Heart right ventricle (tissue), 16 donors: ENCODE measurements at regions not wholly inside any gene's neighbourhood (a gene's known extent, or its start where the extent isn't known, plus 50 kb on each side); places are given as distances from the start of the nearest gene placed in this dataset.

Experiments
- ATAC-seq, 8 donors: fragments of 200-7000 bp; cut with Tn5 transposase; one replicate each; pipeline ENCODE4 v1.9.1; 2020; ENCODE audit warnings: mild to moderate bottlenecking in 8 of 8, moderate library complexity in 8 of 8, moderate number of reproducible peaks in 1 of 8
- DNase-seq, 2 donors: peaks; one replicate each; pipeline ENCODE4 v3.0.0-alpha.2; 2020
- H3K27ac ChIP-seq, 10 donors: fragments of 200-600 bp; sonication (generic) in 2 of 10; one replicate each; pipeline versions ENCODE4 v1.5.0 to v1.8.0; 2020 to 2022; ENCODE audit warnings: mild to moderate bottlenecking in 3 of 10
- H3K27me3 ChIP-seq, 7 donors: fragments of 200-600 bp; one replicate each; pipeline ENCODE4 v1.8.0; 2021 to 2022; ENCODE audit warnings: mild to moderate bottlenecking in 2 of 7
- H3K36me3 ChIP-seq, 9 donors: fragments of 200-600 bp; sonication (generic) in 1 of 9; one replicate each; pipeline versions ENCODE4 v1.5.0 to v1.8.0; 2020 to 2022; ENCODE audit warnings: mild to moderate bottlenecking in 2 of 9
- H3K4me1 ChIP-seq, 9 donors: fragments of 200-600 bp; sonication (generic) in 1 of 9; one replicate each; pipeline versions ENCODE4 v1.5.0 to v1.8.0; 2020 to 2022; ENCODE audit warnings: mild to moderate bottlenecking in 4 of 9
- H3K4me3 ChIP-seq, 10 donors: fragments of 200-600 bp; sonication (generic) in 2 of 10; one replicate each; pipeline versions ENCODE4 v1.5.0 to v1.8.0; 2020 to 2022; ENCODE audit warnings: mild to moderate bottlenecking in 7 of 10, moderate library complexity in 2 of 10
- H3K9me3 ChIP-seq, 11 donors: fragments of 200-600 bp in 10 of 11; sonication (generic) in 2 of 11; one replicate each; pipeline versions ENCODE4 v1.5.0 to v1.8.0; 2013 to 2022; ENCODE audit warnings: mild to moderate bottlenecking in 2 of 11, control low read depth in 1 of 11, moderate library complexity in 1 of 11
- WGBS, 2 donors: extraction: QIAGEN DNeasy Blood & Tissue Kit; methylation state at CpG; one replicate each; pipeline ENCODE4 v1.1.7; 2013; ENCODE audit warnings: inconsistent platforms in 1 of 2; 5-methylcytosine and 5-hydroxymethylcytosine counted together
- intact Hi-C, 10 donors: fragments of 100-400 bp; cut with DNase I; formaldehyde crosslinking; loops; one replicate each; pipeline versions ENCODE4 v1.11.1 to v1.14.2; 2022
- TF ChIP-seq, protein P1 (sequence below), 9 donors: fragments of 200-600 bp; sonication (generic) in 2 of 9; IDR thresholded peaks; one replicate each; pipeline versions ENCODE4 v1.5.0 to v1.8.0; 2021 to 2022; ENCODE audit warnings: antibody characterized with exemption in 9 of 9, mild to moderate bottlenecking in 5 of 9, moderate library complexity in 1 of 9
- donor health status: Arrhythmogenic right ventricular cardiomyopathy.
- donor health status: ischemic (EF 13 %, LVEDD 7.1; RV severe dilation, severe dysfunction).
- donor health status: healthy with polysubstance abuse.
- donor health status: DM: no; HTN: yes; CAD: no.
- donor health status: DM: no; HTN: no; CAD: no.
- donor health status: ischemic (EF 25% LVEDD 6.9; RV normal size, moderate dysfunction).
- donor health status: ischemic (EF 25% LVEDD 5.7; RV mildly dilated, moderate dysfunction).
- donor health status: healthy.
- donor health status: DM: yes; HTN: yes; CAD: no.
- donor health status: Ischemic cardiomyopathy.
- donor health status: ischemic (EF 35%, LVEDD 5.7; RV mildly dilated, moderate dysfunction).
- donor health status: nonischemic (EF 11% LVEDD 7.7; RV severe dilation, severe dysfunction).
- donor health status: DM: yes; HTN: yes; CAD: no.
- donor health status: PGD.
- donor health status: ischemic (EF 29% LVEDD 5.4; RV normal size, mild dysfunction).
- donor health status: nonischemic (EF 23%, LVEDD 6.1; RV moderate dilation, normal function).

DNA sequence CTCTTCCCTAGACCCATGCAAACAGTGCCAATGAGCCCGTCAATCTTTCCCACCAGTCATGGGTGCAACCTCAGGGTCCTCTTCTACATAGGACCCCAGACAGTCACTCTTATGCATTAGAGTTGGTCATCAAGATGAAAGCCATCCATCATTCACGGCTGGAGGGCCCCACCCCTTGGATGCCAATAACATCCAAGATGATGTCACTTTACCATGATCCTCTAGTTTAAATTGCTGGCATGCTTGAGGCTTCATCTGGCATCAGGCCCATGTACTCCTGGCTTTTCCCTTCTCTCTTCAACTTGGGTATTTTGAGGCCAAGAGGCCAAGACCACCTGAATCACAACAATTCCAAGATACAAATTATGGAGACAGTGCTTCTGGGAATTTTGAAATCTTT, 91.1 kb upstream of the MAPK4 start:
- no peaks in the 10 kb centered on the region for H3K36me3 ChIP-seq
- peak overlapping the region in 1 of 10 donors; percentile 30 for H3K27ac ChIP-seq
- H3K27me3 ChIP-seq, result peaks cover 0 to under 1% (median 0%) of the 10 kb centered on the region in 7 donors
- TF ChIP-seq, protein P1, sequence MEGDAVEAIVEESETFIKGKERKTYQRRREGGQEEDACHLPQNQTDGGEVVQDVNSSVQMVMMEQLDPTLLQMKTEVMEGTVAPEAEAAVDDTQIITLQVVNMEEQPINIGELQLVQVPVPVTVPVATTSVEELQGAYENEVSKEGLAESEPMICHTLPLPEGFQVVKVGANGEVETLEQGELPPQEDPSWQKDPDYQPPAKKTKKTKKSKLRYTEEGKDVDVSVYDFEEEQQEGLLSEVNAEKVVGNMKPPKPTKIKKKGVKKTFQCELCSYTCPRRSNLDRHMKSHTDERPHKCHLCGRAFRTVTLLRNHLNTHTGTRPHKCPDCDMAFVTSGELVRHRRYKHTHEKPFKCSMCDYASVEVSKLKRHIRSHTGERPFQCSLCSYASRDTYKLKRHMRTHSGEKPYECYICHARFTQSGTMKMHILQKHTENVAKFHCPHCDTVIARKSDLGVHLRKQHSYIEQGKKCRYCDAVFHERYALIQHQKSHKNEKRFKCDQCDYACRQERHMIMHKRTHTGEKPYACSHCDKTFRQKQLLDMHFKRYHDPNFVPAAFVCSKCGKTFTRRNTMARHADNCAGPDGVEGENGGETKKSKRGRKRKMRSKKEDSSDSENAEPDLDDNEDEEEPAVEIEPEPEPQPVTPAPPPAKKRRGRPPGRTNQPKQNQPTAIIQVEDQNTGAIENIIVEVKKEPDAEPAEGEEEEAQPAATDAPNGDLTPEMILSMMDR (IDR thresholded peaks at IDR 0.05), result no peak
- WGBS, 2 donors, result 70 to 72% methylated on average over 2 of the region's 2 CpGs
- intact Hi-C loops, result no loop called here
- peaks cover 0 to 10% (median 0%) of the 10 kb centered on the region in 9 donors for H3K4me1 ChIP-seq
- DNase-seq (no peak), ATAC-seq (no peak)
- no peaks in the 10 kb centered on the region for H3K9me3 ChIP-seq
- no peak overlapping the region for H3K4me3 ChIP-seq

DNA sequence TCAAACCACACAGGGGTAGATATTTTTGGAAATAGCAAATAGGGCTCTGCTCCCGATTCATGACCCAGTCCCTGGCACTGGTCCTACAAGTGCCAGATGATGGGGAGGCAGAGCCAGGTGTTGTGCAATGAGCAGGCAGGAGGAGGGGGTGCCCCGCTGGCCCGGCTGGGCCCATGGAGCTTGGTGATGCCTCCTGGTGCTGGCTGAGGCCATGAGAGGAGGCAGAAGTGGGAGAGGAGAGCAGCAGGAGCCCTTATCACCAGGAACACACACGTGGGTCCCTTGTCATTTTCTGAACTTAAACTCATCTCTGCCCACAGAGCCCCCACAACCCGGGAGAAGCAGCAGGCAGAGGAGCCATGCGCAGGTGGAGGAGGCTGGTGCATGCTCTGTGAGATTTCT, 90.5 kb upstream of the MAPK4 start:
- Histone ChIP-seq H3K27ac (peak overlapping the region in 1 of 10 donors; percentile 30), H3K9me3 (no peaks in the 10 kb centered on the region), H3K27me3 (peaks cover 0 to 7% (median 0%) of the 10 kb centered on the region in 7 donors), H3K4me1 (peaks cover 0 to 10% (median 0%) of the 10 kb centered on the region in 9 donors), H3K36me3 (no peaks in the 10 kb centered on the region), H3K4me3 (no peak overlapping the region)
- peak; percentile 53 to 58 for DNase-seq
- ATAC-seq, result peak; percentile 61 to 93 (median 89)
- intact Hi-C loops, result no loop called here
- 61 to 64% methylated on average over 6 of the region's 6 CpGs for WGBS, 2 donors
- TF ChIP-seq, protein P1 (IDR thresholded peaks at IDR 0.05), result no peak

DNA sequence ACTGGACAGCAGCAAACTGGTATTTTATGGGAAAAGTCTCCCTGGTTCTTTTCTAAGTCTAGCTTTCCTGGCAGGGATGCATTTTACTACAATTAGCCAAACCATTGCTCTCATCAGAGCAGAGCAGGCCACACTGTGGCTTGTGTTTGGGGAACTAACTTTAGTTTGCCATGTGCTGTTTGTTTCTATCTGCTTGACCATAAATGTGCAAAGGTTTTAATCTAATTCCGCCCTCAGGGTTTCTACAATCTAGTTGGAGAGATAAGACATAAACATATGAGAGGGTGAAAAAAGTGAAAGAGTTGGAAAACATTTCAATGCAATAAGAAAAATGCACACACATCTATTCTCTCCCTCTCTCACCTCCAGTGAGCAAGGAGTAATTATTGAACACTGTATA, 86.9 kb upstream of the MAPK4 start:
- ATAC-seq, result no peak
- Histone ChIP-seq H3K9me3 (peaks cover 0 to 5% (median 0%) of the 10 kb centered on the region in 11 donors), H3K4me3 (no peak overlapping the region), H3K27ac (no peak overlapping the region), H3K36me3 (no peaks in the 10 kb centered on the region), H3K4me1 (peaks cover 0 to 10% (median 0%) of the 10 kb centered on the region in 9 donors), H3K27me3 (peaks cover 0 to 13% (median 0%) of the 10 kb centered on the region in 7 donors)
- DNase-seq, result no peak
- WGBS, 2 donors, result 72 to 79% methylated on average over 1 of the region's 1 CpG
- intact Hi-C loops, result no loop called here
- TF ChIP-seq, protein P1 (IDR thresholded peaks at IDR 0.05), result no peak

DNA sequence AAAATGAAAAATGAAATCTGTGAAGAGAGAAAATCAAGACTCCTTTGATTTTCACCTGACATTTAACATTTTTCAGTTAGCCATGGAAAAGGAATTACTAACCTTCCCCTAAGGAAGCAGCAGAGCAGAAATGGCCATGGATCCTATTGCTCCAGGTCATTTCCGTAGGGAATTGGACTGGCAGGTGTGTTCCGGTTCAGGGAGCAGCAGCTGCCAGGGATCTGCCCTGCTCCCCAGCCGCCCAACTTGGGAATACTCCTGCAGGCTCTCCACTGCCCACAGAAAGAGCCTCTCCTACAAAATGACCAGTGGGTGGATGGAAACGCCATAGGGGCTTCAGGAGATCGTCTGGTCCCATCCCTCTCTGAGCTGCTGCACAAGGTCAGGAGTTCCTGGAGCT, 86.0 kb upstream of the MAPK4 start:
- intact Hi-C loops, result no loop called here
- TF ChIP-seq, protein P1 (IDR thresholded peaks at IDR 0.05), result no peak
- peaks cover 0 to 5% (median 0%) of the 10 kb centered on the region in 11 donors for H3K9me3 ChIP-seq
- DNase-seq (no peak), ATAC-seq (no peak)
- WGBS, 2 donors, result 73 to 75% methylated on average over 5 of the region's 5 CpGs
- peaks cover 0 to 13% (median 0%) of the 10 kb centered on the region in 7 donors for H3K27me3 ChIP-seq
- H3K4me1 ChIP-seq, result peaks cover 0 to 9% (median 0%) of the 10 kb centered on the region in 9 donors
- H3K36me3 ChIP-seq, result no peaks in the 10 kb centered on the region
- H3K27ac ChIP-seq, result no peak overlapping the region
- H3K4me3 ChIP-seq, result no peak overlapping the region
